GM10266 (cell line): ENCODE measurements at regions not wholly inside any gene's neighbourhood (a gene's known extent, or its start where the extent isn't known, plus 50 kb on each side); places are given as distances from the start of the nearest gene placed in this dataset.

Experiments used
- DNase-seq: peaks from one replicate; pipeline ENCODE4 v3.0.0; 2012; ENCODE audit errors: extremely low spot score
- CTCF ChIP-seq: IDR thresholded peaks from 2 replicates; pipeline ENCODE4 v1.5.1; 2012; ENCODE audit warnings: mild to moderate bottlenecking, low read depth; ENCODE audit not compliant: control insufficient read depth, insufficient read depth; ENCODE audit errors: missing control alignments

GRCh38 chr12:89901319-89901718, 192.7 kb upstream of the ATP2B1 start:
- TF ChIP-seq CTCF: no peak
- DNase-seq: no peak

- no peak for DNase-seq
- TF ChIP-seq CTCF: no peak
These were observed 191.0 kb upstream of the ATP2B1 start for GRCh38 chr12:89899651-89900050.

- no peak for TF ChIP-seq CTCF
- no peak for DNase-seq
These were observed 187.0 kb upstream of the ATP2B1 start for GRCh38 chr12:89895591-89895990.

- TF ChIP-seq CTCF: no peak
- no peak for DNase-seq
These were observed 186.5 kb upstream of the ATP2B1 start for GRCh38 chr12:89895101-89895500.

GRCh38 chr12:89893972-89894706, 185.5 kb upstream of the ATP2B1 start:
- DNase-seq: no peak
- TF ChIP-seq CTCF: no peak

GRCh38 chr12:89892436-89892835, 183.8 kb upstream of the ATP2B1 start:
- TF ChIP-seq CTCF: no peak
- DNase-seq: no peak

- DNase-seq: no peak
- no peak for TF ChIP-seq CTCF
These were observed 183.3 kb upstream of the ATP2B1 start for GRCh38 chr12:89891933-89892332.
